Endothelial cell of umbilical vein (primary cell): ENCODE measurements at regions not wholly inside any gene's neighbourhood (a gene's known extent, or its start where the extent isn't known, plus 50 kb on each side); places are given as distances from the start of the nearest gene placed in this dataset.

Source experiments
- BruUV-seq: library from RNA; stranded (reverse); fragments of 400-500 nt; replicated peaks from 2 replicates; lab custom pipeline; 2021; lab: Mats Ljungman, UMichigan
- CTCF ChIA-PET: fragments of 300-600, 350-600 bp; sonication (Branson Sonifier 250); formaldehyde crosslinking; loops from one replicate; lab custom pipeline; 2021; ENCODE audit warnings: antibody characterized with exemption, inconsistent platforms; lab: Charles Lee
- POLR2A ChIA-PET: fragments of 300-600, 350-600 bp; sonication (Branson Sonifier 250); formaldehyde crosslinking; loops from one replicate; lab custom pipeline; 2021; ENCODE audit warnings: antibody characterized with exemption, inconsistent platforms; lab: Charles Lee
- DNase-seq: peaks from one replicate; pipeline ENCODE4 v3.0.0-alpha.2; 2011; ENCODE audit warnings: low read depth, low spot score
- FAIRE-seq: peaks from 2 replicates; lab custom pipeline; 2011; peaks lifted over from hg19 to GRCh38; lab: Jason Lieb, UNC
- H2AFZ ChIP-seq: 2 replicates; pipeline ENCODE4 v1.6.0; 2012; ENCODE audit warnings: low read depth, low read length, control low read depth, inconsistent platforms
- H3K27ac ChIP-seq: 2 replicates; pipeline ENCODE4 v1.5.1; 2011; ENCODE audit warnings: low read depth, mild to moderate bottlenecking, control low read depth, low read length, moderate library complexity; ENCODE audit not compliant: insufficient read depth
- H3K27me3 ChIP-seq, 2 experiments: 2 replicates each; pipeline versions ENCODE4 v1.6.0 to v1.6.1; 2011; ENCODE audit warnings: low read length in 2 of 2, mixed read lengths in 1 of 2; ENCODE audit not compliant: control insufficient read depth in 2 of 2, insufficient read depth in 2 of 2
- H3K36me3 ChIP-seq, 2 experiments: 2 replicates in 1 of 2; 3 replicates in 1 of 2; pipeline ENCODE4 v1.5.1; 2011; ENCODE audit warnings: low read length in 2 of 2, mild to moderate bottlenecking in 1 of 2, moderate library complexity in 1 of 2; ENCODE audit not compliant: control insufficient read depth in 2 of 2, insufficient read depth in 2 of 2; ENCODE audit errors: extremely low read depth in 1 of 2
- H3K4me1 ChIP-seq: 3 replicates; pipeline ENCODE4 v1.5.1; 2011; ENCODE audit warnings: mild to moderate bottlenecking, low read length; ENCODE audit not compliant: control insufficient read depth, insufficient read depth; ENCODE audit errors: extremely low read depth
- H3K4me2 ChIP-seq: 2 replicates; pipeline ENCODE4 v1.6.1; 2011; ENCODE audit warnings: low read length, control low read depth, mixed read lengths; ENCODE audit not compliant: insufficient read depth
- H3K4me3 ChIP-seq, 3 experiments: fragments of 200-600 bp in 1 of 3; sonication (generic), shearing (Covaris generic) in 1 of 3; replicated peaks in 1 of 3; 2 replicates each; pipeline ENCODE4 v1.5.1; 2011 to 2016; ENCODE audit warnings: control low read depth in 3 of 3, low read length in 3 of 3, mild to moderate bottlenecking in 2 of 3, inconsistent platforms in 1 of 3, low read depth in 1 of 3, moderate library complexity in 1 of 3; ENCODE audit not compliant: insufficient read depth in 1 of 3
- H3K79me2 ChIP-seq: 2 replicates; pipeline ENCODE4 v1.6.0; 2012; ENCODE audit warnings: low read length, inconsistent platforms; ENCODE audit not compliant: control insufficient read depth, insufficient read depth
- H3K9ac ChIP-seq: replicated peaks from 2 replicates; pipeline ENCODE3; 2011; ENCODE audit warnings: low read length, control low read depth; ENCODE audit not compliant: insufficient read depth; ENCODE audit errors: extremely low read depth
- H3K9me1 ChIP-seq: replicated peaks from 3 replicates; pipeline ENCODE4 v1.6.0; 2011; ENCODE audit warnings: mild to moderate bottlenecking, low read length; ENCODE audit not compliant: control insufficient read depth, insufficient read depth; ENCODE audit errors: extremely low read depth
- H3K9me3 ChIP-seq: replicated peaks from 2 replicates; pipeline ENCODE4 v1.5.1; 2012; ENCODE audit warnings: low read length, inconsistent platforms; ENCODE audit not compliant: control insufficient read depth, insufficient read depth
- H4K20me1 ChIP-seq: replicated peaks from 2 replicates; pipeline ENCODE3; 2011; ENCODE audit warnings: mild to moderate bottlenecking, low read length; ENCODE audit not compliant: control insufficient read depth, insufficient read depth; ENCODE audit errors: extremely low read depth
- EZH2 ChIP-seq: IDR thresholded peaks from 2 replicates; pipeline ENCODE4 v1.6.1; 2012; ENCODE audit warnings: borderline replicate concordance, low read depth, mild to moderate bottlenecking, moderate library complexity, low read length, inconsistent platforms; ENCODE audit not compliant: severe bottlenecking
- FOS ChIP-seq: IDR thresholded peaks from 2 replicates; pipeline ENCODE4 v1.6.1; 2011; ENCODE audit warnings: mild to moderate bottlenecking, low read length, moderate library complexity, borderline replicate concordance; ENCODE audit not compliant: insufficient read depth
- GATA2 ChIP-seq: IDR thresholded peaks from 2 replicates; pipeline ENCODE4 v1.7.0; 2011; ENCODE audit warnings: low read depth, mild to moderate bottlenecking, moderate library complexity, mixed read lengths, low read length; ENCODE audit not compliant: insufficient read length, insufficient read depth
- JUN ChIP-seq: IDR thresholded peaks from 2 replicates; pipeline ENCODE4 v1.6.1; 2011; ENCODE audit warnings: borderline replicate concordance, low read depth; ENCODE audit not compliant: insufficient read length, insufficient read depth
- MYC ChIP-seq: IDR thresholded peaks from one replicate; pipeline ENCODE4 v1.6.1; 2011; ENCODE audit warnings: mild to moderate bottlenecking, low read depth, low read length
- POLR2A ChIP-seq: IDR thresholded peaks from 2 replicates; pipeline ENCODE4 v1.6.1; 2012; ENCODE audit warnings: low read depth, mild to moderate bottlenecking, control low read depth, low read length
- POLR2AphosphoS5 ChIP-seq: IDR thresholded peaks from 2 replicates; pipeline ENCODE4 v1.6.1; 2012; ENCODE audit warnings: low read depth, mild to moderate bottlenecking, control low read depth, low read length, moderate library complexity; ENCODE audit not compliant: insufficient read depth
- dilution Hi-C: fragments of 300-500 bp; cut with MboI; formaldehyde crosslinking; loops from one replicate; pipeline ENCODE4 v1.15.0; 2019; ENCODE audit warnings: low sequenced_read_pairs; ENCODE audit not compliant: extremely low pct_ligation_motif_present
- intact Hi-C: fragments of 100-400 bp; cut with micrococcal nuclease; formaldehyde crosslinking; loops from one replicate; pipeline ENCODE4 v1.10.0; 2022
- TF ChIP-seq, protein P1 (sequence below): IDR thresholded peaks from 2 replicates; pipeline ENCODE4 v1.6.1; 2011; ENCODE audit not compliant: insufficient read depth, insufficient read length
- TF ChIP-seq, protein P2 (sequence below), 2 donors: IDR thresholded peaks; 1 replicate in 1 of 2; 2 replicates in 1 of 2; pipeline ENCODE4 v1.5.1; 2011; ENCODE audit warnings: low read length in 2 of 2, mild to moderate bottlenecking in 2 of 2, moderate library complexity in 2 of 2, control low read depth in 1 of 2, inconsistent platforms in 1 of 2, low read depth in 1 of 2; ENCODE audit not compliant: insufficient read depth in 1 of 2; ENCODE audit errors: extremely low read depth in 1 of 2

DNA sequence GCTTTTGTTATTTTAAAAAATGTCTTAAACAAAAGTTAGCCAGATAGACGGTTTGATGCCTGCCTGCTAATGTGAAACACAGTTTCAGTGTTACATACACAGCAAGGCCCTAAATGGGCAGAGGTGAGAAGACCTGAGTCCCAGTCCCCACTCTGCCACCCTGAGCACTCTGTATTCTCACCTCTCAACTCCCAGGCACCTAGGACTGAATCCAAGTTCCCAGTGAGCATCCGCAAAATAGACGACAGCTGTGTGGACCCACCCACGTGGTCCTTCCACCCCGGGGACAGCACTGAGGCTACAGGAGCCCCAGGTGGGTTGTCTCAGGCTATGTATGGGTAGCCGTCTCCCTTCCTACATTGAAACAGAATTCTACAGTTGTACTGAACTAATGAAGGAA is 111.5 kb downstream of the RPL27A start:
- ChIA-PET CTCF (no interaction called here), POLR2A (no interaction called here)
- no peak overlapping the region for H3K4me3 ChIP-seq
- DNase-seq, result no peak
- no peaks in the 10 kb centered on the region for H3K9me3 ChIP-seq
- no peak overlapping the region for H2AFZ ChIP-seq
- no peak overlapping the region for H3K9ac ChIP-seq
- no peak overlapping the region for H3K4me2 ChIP-seq
- no peaks in the 10 kb centered on the region for H3K79me2 ChIP-seq
- dilution Hi-C loops (no loop called here), intact Hi-C loops (no loop called here)
- TF ChIP-seq GATA2, result no peak
- no peak for TF ChIP-seq POLR2A
- TF ChIP-seq EZH2, result no peak
- TF ChIP-seq, protein P1, sequence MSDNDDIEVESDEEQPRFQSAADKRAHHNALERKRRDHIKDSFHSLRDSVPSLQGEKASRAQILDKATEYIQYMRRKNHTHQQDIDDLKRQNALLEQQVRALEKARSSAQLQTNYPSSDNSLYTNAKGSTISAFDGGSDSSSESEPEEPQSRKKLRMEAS, result no peak
- no peak for TF ChIP-seq POLR2AphosphoS5
- TF ChIP-seq JUN, result no peak
- TF ChIP-seq, protein P2, sequence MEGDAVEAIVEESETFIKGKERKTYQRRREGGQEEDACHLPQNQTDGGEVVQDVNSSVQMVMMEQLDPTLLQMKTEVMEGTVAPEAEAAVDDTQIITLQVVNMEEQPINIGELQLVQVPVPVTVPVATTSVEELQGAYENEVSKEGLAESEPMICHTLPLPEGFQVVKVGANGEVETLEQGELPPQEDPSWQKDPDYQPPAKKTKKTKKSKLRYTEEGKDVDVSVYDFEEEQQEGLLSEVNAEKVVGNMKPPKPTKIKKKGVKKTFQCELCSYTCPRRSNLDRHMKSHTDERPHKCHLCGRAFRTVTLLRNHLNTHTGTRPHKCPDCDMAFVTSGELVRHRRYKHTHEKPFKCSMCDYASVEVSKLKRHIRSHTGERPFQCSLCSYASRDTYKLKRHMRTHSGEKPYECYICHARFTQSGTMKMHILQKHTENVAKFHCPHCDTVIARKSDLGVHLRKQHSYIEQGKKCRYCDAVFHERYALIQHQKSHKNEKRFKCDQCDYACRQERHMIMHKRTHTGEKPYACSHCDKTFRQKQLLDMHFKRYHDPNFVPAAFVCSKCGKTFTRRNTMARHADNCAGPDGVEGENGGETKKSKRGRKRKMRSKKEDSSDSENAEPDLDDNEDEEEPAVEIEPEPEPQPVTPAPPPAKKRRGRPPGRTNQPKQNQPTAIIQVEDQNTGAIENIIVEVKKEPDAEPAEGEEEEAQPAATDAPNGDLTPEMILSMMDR (IDR thresholded peaks at IDR 0.05; ENCODE audit: extremely low read depth in 1 of 2, insufficient read depth in 1 of 2, low read depth in 1 of 2, low read length in 2 of 2), result no peak
- TF ChIP-seq MYC, result no peak
- TF ChIP-seq FOS, result no peak
- no peaks in the 10 kb centered on the region for H3K36me3 ChIP-seq
- no peaks in the 10 kb centered on the region for H3K27me3 ChIP-seq
- no peak overlapping the region for H3K27ac ChIP-seq
- no peak for FAIRE-seq
- H3K4me1 ChIP-seq, result peaks cover 8% of the 10 kb centered on the region
- H4K20me1 ChIP-seq, result no peaks in the 10 kb centered on the region
- no TSS peak for BruUV-seq
- H3K9me1 ChIP-seq, result no peaks in the 10 kb centered on the region
